Heart left ventricle (tissue), 13 donors: ENCODE measurements at regions not wholly inside any gene's neighbourhood (a gene's known extent, or its start where the extent isn't known, plus 50 kb on each side); places are given as distances from the start of the nearest gene placed in this dataset.

Source experiments
- CTCF ChIP-seq, 12 donors: fragments of 200-600 bp; sonication (generic) in 4 of 12; IDR thresholded peaks; one replicate each; pipeline versions ENCODE4 v1.5.0 to v1.8.0; 2018 to 2022; ENCODE audit warnings: antibody characterized with exemption in 12 of 12, mild to moderate bottlenecking in 5 of 12
- POLR2A ChIP-seq, 2 donors: fragments of 450-650 bp; IDR thresholded peaks; one replicate each; pipeline ENCODE4 v1.6.1; 2017; ENCODE audit warnings: antibody characterized with exemption in 2 of 2, mild to moderate bottlenecking in 2 of 2, moderate library complexity in 2 of 2
- donor health status: ischemic (EF 13 %, LVEDD 7.1; RV severe dilation, severe dysfunction).
- donor health status: DM: no; HTN: yes; CAD: no.
- donor health status: DM: no; HTN: no; CAD: no.
- donor health status: ischemic (EF 25% LVEDD 6.9; RV normal size, moderate dysfunction).
- donor health status: ischemic (EF 25% LVEDD 5.7; RV mildly dilated, moderate dysfunction).
- donor health status: ischemic (EF 35%, LVEDD 5.7; RV mildly dilated, moderate dysfunction).
- donor health status: nonischemic (EF 11% LVEDD 7.7; RV severe dilation, severe dysfunction).
- donor health status: DM: yes; HTN: yes; CAD: no.
- donor health status: PGD.
- donor health status: ischemic (EF 29% LVEDD 5.4; RV normal size, mild dysfunction).
- donor health status: nonischemic (EF 23%, LVEDD 6.1; RV moderate dilation, normal function).

- no peak for TF ChIP-seq CTCF (IDR thresholded peaks at IDR 0.05)
- TF ChIP-seq POLR2A (IDR thresholded peaks at IDR 0.05): no peak
Measured at GRCh38 chr10:121137533-121137932, 286.4 kb downstream of the WDR11 start.
